ENCODE measurements at regions not wholly inside any gene's neighbourhood (a gene's known extent, or its start where the extent isn't known, plus 50 kb on each side); places are given as distances from the start of the nearest gene placed in this dataset.

DNA sequence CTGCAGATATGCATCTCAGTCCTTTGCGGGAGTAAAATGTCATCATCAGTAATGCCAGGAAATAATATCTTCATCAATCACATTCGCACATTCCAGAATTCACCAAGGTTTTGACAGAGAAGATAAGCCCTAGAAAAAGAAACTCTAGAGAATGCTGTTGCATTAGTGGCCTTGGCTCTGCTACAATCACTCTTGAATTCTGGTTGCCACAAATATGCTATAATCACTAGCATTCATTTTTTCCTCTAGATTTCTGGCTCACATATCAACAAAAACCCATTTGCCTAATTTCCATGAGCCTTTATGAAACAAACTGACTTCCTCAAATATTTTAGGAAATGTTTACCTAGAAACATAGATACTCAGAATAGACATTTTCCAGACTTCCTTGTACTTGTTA, 653.4 kb downstream of the ANXA1 start:
- DNase-seq, result no peak

DNA sequence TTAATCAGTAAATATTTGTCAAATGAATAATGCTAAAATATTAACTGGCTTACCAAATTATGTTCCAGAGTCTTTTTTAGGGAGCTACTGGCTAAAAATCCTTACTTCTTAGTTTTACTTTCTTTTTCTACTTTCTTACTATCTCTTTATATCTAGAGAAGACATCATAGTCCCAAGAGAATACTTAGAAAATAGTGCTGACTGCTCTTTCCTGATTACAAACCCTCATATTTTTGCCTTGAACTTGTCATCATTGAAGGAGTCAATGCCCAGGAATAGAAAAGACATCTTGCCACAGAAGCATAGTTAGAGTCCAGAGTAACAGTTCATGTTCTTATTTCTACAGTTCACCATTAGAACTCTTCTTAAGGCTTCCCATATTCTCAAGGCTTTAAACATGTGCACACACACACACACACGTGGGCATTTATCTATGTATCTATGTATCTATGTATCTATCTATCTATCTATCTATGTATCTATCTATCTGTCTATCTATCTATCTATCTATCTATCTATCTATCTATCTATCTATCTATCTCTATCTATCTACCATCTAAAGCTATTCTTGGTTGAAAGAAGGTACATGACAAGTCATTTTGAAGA, 654.3 kb downstream of the ANXA1 start:
- DNase-seq, result no peak

DNA sequence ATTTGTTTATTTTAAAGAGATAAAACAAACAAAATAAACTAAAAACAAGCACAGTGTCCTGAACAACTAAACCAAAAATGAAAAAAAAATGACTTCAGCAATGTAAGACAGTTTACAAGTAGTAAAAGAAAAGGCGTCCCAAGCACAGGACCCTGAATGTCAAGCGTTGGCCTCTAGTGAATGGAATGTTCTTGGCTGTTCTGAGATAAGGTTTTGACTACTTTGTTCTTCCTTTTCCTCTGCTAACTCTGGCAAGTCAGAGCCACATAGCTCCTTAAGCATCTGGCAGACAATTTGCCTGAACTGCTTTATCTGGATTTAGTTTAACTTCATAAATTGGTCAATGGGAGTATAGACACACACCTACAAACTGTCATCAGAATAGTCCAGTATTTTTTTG, 655.2 kb downstream of the ANXA1 start:
- DNase-seq, result no peak

DNA sequence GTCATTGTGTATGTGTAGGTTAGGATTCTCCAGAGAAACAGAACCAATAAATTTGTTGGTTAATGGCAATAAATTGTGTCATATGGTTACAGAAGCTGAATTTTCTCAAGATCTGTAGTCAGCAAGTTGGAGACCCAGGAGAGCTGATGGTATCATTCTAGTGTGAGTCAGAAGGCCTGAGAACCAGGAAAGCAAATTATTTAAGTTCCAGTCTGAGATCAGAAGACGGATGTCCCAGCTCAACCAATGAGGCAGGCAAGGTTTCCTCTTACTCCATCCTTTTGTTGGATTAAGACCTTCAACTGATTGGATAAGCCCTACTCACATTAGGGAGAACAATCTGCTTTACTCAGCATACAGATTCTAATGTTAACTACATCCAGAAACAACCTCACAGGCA, 656.3 kb downstream of the ANXA1 start:
- DNase-seq, result no peak

DNA sequence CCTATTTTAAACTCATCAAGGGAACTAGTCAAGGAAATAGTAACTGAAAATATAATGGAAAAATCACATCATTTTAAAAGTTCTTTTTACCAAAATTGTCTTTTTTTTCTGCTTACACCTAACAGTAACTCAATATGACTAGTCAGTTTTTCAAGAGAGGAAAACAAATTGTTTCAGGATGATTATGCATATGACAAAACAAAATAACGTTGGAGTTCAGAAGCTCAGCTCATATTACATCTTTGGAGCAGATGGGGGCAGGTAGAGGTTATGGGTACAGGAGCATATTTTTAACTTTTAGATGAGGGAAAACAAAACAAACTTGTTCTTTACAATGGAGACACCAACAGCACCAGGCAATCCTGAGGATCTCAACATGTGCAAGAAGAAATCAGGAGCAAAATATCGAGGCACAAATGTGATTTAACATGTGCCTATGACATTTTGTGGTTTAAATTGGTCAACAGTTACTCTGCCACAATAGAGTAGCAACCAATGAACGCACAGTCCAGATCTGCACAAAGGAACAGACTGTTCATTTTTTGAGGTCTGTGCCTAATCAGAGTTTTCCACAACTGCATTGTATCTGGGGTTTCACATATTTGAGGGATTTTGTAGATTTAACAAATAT, 659.0 kb downstream of the ANXA1 start:
- DNase-seq, result no peak

DNA sequence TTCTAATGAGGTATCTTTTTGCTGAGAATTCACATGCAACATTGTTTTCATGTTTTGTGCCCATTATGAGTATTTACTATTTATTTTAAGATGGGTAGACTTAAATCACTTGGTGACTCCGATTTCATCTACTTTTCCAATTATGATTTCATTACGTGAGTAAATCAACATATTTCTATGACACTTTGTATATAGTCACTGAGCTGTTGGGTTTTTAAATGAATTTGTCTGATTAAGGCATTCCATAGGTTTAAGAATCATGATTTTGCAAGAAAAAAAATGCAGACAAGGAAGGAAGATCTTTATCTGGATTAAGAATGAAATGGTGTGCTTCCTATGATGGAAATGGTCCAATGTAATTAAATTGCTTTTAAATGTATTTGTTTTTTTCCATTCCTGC, 661.9 kb downstream of the ANXA1 start:
- DNase-seq, result no peak

DNA sequence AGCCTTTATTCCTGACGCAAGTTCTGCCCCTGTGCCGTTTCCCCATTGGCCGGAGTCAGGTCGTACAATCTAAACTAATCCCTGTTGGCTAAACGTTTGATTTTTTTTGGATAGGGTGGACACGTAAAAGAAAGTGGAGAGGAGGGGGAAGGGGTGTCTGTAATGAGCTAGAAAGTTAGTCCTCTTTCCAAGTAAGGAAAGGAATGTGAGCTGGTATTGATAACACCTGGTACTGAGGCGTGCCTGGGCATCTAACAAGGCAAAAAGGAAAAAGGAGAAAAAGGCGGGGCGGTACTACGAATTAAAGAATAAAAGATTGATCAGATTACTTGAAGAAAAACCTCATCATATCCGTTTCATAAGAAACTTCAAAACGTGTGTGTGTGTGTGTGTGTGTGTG, 665.2 kb downstream of the ANXA1 start:
- DNase-seq, result no peak

DNA sequence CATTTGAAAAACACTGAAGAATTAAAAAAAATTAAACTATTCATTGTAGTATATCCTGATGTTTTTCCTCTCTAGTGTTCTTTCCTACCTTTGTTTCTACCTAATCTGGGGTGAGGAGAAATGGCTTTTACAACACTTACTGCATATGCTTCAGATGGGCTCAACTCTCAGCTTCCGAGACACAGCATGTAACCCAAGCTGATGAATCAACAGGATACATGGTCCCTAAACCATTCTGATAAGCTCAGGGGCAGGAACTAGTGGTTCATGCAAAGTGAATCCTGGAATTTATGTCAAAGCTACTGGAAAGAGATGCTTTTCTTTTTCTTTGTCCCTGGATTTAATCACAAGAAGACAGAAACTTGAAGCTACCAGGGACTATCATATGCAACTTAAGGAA, 672.5 kb upstream of the RORB start:
- no peak for DNase-seq

DNA sequence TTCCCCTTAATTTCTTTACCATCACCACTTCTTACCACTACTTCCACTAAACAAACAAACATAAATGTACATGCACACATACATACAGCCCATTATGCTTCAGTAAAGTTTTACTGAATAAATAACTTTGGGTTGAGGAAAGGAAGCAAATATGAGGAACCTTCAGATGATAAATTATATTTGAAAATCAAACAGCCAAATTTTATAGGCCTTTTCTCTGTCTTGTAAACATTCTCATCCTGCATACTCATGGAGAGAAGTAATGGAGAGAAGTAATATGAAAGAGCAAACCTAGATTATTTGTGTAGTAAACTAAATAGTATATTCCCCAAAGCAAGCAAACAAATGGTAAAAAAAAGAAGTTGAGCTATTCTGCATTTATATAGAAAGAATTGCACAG, 658.3 kb upstream of the RORB start:
- DNase-seq, result no peak

DNA sequence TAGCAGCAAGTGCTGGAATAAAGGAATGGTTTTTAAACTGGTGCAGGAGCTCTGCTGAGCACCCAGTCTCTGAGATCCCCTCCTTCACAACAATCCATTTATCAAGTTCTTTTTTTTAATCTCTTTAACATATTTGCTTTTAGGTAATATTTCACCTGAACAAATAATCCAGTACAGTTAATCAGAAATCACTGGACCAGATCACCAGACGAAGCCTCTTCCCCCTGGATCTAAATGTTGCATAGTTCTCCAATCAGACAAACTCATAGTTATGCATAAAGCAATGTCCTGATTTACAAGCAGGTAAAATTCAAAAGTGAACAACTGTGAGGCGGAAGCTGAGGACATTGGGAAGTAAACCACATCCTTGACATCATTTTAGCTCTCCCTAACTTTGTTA, 657.7 kb upstream of the RORB start:
- no peak for DNase-seq

DNA sequence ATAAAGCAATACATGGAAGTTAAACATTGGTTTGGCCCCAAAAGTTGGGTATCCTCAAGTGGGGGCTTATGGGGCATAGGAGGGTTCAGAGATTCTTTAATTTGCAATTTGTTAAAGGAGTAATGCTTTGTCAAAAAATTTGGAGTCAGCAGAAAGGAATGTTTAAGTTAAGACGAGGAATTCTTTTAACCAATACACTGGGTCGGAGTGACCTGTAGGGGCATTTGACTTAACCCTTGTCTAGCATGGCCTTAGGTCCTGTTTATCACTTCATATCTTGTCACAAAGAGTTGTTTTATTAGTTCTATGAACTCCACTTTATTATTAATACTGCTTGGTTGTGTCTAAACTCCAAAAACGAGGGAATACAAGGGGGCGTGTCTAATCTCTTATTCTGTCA, 656.1 kb upstream of the RORB start:
- no peak for DNase-seq

DNA sequence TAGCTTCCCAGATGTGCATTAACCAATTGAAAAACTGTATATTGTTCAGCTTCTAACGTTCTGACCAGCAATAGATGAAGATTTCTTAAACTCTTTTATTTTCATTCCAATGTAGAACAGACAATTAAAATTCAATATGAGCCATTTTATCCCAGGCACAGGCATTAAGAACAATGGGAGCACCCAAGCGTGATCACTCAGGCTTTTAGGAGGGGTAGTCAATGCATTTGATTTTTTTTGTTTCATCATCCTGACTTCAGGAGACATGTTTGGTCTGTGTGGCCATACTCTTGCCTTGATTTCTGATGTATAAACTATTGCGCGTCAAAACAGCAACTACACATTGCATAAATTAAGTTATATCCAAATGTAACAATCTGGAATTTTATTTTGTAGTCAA, 653.0 kb upstream of the RORB start:
- DNase-seq, result no peak

DNA sequence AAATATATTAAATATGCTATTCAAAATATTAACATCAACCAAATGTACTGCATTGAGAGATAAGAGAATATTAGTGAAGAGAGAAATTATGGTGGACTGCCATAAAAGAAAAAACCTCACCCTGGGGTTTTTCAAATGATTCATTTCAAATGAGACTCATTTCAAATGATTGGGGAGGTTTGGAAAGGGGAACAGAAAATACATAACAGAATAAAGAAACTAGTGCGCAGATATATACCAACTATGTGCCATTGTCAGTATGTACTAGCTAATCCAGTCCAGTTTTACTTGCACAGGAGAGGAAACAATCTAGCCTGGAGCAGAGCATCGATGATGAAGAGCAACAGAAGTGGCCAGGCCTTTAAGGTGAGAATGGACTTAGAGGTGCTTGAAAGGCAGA, 651.6 kb upstream of the RORB start:
- no peak for DNase-seq

DNA sequence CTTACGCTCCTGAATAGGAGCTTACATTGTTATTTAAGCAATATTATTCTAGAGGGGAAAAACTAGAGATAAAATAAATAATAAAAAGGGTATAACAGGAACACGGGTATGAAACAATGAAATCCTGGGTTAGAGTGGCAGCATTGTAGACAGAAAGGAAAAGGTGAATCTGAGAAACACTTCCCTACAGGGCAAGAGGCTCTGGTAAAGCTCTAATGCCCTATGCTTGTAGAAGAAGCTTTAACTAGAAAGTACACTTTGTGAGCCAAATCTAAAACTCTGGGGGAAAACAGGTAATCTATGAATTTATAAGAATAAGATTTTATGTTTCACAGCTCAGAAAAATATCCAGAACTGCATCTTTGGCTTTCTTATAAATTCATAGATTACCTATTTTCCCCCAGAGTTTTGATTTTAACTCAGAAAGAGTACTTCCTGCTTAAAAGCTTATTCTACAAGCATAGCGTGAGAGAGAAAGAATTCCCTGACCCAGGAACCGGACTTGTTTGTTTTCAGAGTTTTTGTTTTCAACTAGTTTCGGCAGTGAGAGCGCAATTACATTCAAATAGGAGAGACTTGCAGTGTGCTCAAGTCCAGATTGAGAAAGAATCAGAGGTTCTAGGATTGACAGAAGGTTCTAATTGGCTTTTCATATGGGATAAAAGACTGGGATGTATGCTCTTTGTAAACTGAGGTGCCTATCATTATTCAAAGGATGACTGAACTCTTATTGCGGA, 651.0 kb upstream of the RORB start:
- no peak for DNase-seq

DNA sequence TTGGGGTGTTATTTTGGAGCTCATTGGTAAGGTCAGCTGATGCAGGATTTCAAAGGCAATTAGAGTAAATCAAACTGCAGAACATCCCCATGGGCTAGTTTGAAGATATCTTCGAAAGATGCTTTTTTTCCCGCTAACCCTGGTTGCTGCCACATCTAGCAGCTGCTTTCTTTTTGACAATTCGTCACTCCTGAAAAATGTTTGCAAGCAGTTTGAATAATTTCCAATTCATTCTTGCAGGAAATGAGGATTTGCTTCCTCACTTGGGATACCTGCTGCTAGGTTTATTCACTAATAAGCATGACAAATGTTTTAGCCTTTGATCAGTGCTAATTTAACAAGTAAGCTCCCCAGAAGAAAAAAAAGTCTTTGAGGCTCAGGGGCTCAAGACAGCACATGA, 649.6 kb upstream of the RORB start:
- DNase-seq, result no peak

DNA sequence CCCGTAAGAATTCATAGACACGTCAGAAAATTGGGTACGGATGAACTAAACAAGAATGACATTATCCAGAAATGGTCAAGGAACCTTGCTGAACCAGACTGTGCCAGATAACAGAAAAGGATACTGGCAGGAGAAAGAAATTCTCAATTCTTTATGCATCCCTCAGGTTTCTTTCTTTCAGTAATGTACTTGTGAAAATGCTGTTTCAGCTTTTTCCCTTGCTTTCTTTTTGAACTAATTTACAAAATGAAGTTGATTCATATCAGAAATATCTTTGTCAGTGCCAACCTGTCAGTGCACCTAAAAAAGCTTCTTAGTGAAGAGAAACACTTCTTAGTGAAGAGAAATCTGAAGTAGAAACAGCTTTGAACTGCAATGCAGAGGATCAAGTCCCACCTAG, 643.6 kb upstream of the RORB start:
- no peak for DNase-seq

DNA sequence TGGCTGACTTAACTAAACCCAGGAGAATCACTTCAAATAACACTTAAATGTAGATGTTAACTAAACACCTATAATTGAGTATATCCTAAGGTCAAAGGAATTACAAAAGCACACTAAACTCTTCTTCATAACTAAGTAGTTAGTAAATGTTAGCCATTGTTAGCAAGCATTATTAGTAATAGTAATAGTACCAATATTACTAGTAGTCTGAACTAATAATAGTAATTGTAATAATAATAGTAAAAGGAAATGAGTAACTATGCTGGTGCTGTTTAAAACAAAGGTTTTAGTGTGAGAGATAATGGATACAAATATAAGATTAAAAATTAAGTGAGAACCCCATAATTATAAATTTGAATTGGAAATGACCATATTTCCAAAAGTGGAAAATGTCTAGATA, 641.9 kb upstream of the RORB start:
- DNase-seq, result no peak

DNA sequence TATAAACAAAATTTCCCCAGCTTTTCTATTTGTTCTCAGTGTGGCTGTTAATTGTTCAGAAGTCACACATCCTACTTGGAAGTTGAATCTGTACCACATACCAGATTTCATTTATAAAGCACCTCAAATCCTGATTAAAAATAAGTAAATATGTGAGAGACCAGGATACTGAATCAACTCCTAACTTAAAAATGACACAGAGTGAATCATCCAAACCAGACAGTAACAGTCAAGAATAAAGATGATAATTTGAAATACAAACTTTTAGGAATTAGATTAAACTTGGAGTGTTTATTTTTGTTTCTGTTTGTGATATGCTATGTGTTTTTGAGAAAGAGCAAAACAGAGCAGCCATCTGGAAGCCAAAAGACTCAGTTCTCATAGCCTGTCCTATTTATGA, 633.2 kb upstream of the RORB start:
- DNase-seq, result no peak

DNA sequence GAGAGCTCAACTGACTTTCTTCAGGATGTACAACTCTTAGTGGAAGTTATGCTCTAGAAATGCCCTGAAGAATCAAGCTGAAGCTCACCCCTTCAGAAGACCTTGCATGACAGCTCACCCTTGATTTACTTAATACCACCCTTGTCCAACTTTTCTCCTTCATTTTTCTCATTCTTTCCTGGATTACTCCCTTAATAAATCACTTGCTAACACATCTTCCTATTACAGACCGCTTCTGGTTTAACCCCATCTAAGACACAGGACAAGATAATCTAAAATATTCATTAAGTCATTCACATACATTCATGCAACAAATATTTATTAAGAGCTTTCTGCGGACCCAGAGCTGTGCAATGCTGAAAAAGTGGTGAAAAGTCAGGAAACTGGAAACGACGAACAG, 630.7 kb upstream of the RORB start:
- no peak for DNase-seq

DNA sequence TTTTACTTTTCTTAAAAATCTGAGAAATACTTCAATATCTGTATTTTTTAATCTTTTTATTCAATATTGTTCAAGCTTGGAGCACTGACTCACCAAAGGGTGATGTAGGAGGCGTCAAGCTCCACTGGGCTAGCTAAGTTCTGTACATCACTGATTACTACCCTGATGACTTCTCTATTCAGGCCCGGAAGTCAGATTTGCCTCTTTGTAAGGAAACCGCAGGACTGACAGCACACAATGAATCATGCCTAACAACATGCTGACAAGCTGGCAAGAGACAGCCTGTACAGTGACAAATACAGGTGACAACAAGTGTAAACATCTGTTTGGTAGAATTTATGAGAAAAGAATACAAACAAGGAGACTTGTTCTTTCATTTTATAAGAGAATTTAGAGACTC, 627.9 kb upstream of the RORB start:
- peak in 1 of 2 experiments; percentile 42 for DNase-seq

DNA sequence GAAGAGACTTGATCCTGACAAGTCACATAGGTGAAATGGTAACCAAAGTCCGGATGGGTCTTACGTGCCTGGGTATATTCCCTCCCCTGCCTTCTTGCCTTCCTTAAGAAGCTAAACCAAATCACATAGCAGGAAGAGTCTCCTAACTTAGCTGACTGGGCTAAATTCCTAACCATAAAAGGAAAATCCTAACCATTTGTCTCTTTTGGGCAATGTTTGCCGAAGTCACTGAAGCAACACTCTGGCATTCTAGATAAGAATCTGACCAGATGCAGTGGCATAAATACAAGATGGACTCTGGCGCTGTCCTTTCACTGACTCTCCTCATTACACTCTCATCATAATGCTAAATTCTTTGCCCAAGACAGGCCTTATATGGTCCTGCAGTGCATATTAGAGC, 625.5 kb upstream of the RORB start:
- no peak for DNase-seq

DNA sequence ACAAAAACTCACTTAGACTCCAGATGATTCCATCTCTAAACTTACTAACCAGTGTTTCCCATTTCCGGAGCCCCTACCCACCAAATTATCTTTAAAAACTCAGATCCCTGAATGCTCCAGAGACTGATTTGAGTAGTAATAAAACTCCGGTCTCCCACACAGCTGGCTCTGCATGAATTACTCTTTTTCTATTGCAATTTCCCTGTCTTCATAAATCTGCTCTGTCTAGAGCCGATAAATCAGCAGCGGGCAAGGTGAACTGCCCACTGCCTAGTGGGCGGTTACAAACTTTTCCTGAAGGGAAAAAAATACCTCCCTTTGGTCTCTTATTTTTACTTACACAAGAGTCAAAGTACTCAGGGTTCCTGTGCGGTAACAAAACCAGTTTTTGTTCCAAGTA, 624.4 kb upstream of the RORB start:
- DNase-seq, result no peak

DNA sequence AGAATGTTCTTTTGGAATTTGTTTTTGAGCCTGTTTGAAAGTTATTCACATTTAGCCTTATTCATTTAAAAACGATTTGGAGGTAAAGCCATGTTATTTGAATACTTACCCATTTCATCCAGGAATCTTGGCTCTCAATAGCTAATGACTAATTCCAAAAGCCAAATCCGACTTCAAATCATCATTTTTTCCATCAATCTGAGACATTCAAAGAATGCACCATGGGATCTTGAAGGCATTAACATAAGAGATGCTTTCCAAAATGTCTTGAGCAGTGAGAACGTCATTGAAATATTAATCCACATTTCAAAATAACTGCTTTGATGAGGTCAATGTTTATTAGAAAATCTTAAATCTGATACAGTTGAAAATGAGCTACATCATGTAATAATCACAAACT, 617.0 kb upstream of the RORB start:
- DNase-seq, result no peak

DNA sequence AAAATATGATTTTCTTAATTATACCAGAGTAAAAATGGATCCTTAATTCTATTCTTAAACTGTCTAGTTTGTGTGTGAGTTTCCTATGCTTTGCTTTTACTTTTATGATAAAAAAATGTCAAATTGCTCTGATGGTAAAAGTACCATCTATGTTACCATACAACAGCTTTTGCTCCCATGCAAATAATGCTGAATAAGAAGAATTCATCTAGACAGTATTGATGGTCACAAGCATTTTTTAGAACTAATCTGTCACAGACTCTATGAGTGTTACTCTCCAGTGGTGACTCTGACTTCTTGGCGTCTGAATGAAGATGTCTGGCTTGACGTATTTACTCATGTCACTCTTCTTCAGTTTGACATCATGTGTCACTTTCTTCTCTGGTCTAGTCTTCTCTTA, 608.1 kb upstream of the RORB start:
- DNase-seq, result no peak

All from NCI-H526 (cell line).